Thyroid gland (tissue), 4 donors: ENCODE measurements at regions not wholly inside any gene's neighbourhood (a gene's known extent, or its start where the extent isn't known, plus 50 kb on each side); places are given as distances from the start of the nearest gene placed in this dataset.

Experiments
- POLR2A ChIP-seq, 2 donors: fragments of 450-650 bp; IDR thresholded peaks; one replicate each; pipeline ENCODE4 v1.6.1; 2017; ENCODE audit warnings: antibody characterized with exemption in 2 of 2, mild to moderate bottlenecking in 2 of 2, moderate library complexity in 1 of 2
- TF ChIP-seq, protein P1 (sequence below), 6 experiments: fragments of 200-600 bp in 3 of 6; fragments of 450-650 bp in 3 of 6; sonication (generic) in 3 of 6; IDR thresholded peaks; one replicate each; pipeline ENCODE4 v1.5.1; 2016 to 2019; ENCODE audit warnings: antibody characterized with exemption in 6 of 6, mild to moderate bottlenecking in 2 of 6, inconsistent platforms in 1 of 6, moderate library complexity in 1 of 6

DNA sequence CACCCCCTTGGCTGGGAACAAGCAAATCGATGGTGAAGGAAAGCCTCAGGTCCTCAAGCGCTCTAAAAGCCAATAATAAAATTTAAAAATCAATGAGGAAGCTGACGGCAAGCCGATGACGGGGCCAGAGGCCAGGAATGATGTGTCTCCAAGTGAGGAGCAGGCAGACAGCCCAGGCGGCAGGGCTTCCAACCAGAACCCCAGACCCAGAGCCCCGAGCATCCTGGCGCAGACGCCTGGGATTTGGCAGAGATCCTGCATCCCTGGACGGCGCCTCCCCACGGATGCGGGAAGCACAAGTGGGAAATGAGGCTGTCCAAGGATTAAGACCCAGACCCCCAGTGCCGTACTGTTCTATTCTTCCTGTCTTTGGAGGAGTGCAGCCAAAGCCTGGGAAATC is 123.0 kb upstream of the PROK2 start:
- TF ChIP-seq, protein P1, sequence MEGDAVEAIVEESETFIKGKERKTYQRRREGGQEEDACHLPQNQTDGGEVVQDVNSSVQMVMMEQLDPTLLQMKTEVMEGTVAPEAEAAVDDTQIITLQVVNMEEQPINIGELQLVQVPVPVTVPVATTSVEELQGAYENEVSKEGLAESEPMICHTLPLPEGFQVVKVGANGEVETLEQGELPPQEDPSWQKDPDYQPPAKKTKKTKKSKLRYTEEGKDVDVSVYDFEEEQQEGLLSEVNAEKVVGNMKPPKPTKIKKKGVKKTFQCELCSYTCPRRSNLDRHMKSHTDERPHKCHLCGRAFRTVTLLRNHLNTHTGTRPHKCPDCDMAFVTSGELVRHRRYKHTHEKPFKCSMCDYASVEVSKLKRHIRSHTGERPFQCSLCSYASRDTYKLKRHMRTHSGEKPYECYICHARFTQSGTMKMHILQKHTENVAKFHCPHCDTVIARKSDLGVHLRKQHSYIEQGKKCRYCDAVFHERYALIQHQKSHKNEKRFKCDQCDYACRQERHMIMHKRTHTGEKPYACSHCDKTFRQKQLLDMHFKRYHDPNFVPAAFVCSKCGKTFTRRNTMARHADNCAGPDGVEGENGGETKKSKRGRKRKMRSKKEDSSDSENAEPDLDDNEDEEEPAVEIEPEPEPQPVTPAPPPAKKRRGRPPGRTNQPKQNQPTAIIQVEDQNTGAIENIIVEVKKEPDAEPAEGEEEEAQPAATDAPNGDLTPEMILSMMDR (IDR thresholded peaks at IDR 0.05) = no peak
- no peak for TF ChIP-seq POLR2A (IDR thresholded peaks at IDR 0.05)
